ENCODE measurements at regions not wholly inside any gene's neighbourhood (a gene's known extent, or its start where the extent isn't known, plus 50 kb on each side); places are given as distances from the start of the nearest gene placed in this dataset.
A peak's percentile ranks its signal among the peaks of the same experiment; 100 is the strongest.
"Not testable (repeated sequence)": the region's sequence is repeated elsewhere in the genome, so short reads cannot be mapped to it uniquely, and the experiment has no call there.

DNA sequence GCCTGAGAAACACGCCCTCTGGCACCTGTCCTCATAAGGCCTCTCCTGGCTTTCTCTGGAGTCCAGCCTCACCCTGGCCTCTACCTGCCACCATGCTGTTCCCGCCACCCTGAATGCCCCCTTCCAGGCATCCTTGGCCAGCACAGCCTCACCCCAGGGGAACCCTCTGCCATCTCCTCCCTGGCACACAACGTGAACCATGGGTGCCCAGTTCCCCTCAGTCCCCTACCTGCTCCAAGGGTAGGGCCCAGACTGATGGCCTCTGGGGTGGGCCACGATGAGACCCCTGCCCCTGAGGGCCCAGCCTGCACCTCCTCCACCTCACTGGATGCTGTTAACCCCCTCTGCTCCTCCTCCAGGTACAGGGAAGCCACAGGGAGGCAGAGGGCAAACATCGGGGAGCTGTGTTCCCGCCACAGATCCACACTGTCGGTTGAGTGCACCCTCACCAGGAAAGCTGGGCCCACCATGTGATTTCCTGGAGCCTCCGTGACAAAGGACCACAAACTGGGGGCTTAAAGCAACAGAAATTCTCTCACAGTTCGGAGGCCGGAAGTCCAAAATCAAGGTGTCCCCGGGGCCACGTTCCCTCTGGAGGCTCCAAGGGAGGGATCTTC, 169.6 kb downstream of the BRD1 start:
- TF ChIP-seq, protein P1, sequence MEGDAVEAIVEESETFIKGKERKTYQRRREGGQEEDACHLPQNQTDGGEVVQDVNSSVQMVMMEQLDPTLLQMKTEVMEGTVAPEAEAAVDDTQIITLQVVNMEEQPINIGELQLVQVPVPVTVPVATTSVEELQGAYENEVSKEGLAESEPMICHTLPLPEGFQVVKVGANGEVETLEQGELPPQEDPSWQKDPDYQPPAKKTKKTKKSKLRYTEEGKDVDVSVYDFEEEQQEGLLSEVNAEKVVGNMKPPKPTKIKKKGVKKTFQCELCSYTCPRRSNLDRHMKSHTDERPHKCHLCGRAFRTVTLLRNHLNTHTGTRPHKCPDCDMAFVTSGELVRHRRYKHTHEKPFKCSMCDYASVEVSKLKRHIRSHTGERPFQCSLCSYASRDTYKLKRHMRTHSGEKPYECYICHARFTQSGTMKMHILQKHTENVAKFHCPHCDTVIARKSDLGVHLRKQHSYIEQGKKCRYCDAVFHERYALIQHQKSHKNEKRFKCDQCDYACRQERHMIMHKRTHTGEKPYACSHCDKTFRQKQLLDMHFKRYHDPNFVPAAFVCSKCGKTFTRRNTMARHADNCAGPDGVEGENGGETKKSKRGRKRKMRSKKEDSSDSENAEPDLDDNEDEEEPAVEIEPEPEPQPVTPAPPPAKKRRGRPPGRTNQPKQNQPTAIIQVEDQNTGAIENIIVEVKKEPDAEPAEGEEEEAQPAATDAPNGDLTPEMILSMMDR (IDR thresholded peaks at IDR 0.05) = no peak
- no peak for TF ChIP-seq POLR2A (IDR thresholded peaks at IDR 0.05)
- WGBS, 4 donors = 60 to 73% (median 65%) methylated on average over 7 to 12 of the region's 12 CpGs
- Histone ChIP-seq H3K36me3 (replicated peaks in 1 of 2) (no peaks in the 10 kb centered on the region), H3K4me1 (replicated peaks in 1 of 2) (no peaks in the 10 kb centered on the region), H3K27ac (peak overlapping the region in 2 of 5 donors; percentile 21 to 52), H3K27me3 (peaks cover 2% of the 10 kb centered on the region), H3K9me3 (replicated peaks in 1 of 3) (no peaks in the 10 kb centered on the region), H3K4me3 (no peak overlapping the region)
- no peak for DNase-seq
- intact Hi-C loops (cut with DNase I) = no loop called here

DNA sequence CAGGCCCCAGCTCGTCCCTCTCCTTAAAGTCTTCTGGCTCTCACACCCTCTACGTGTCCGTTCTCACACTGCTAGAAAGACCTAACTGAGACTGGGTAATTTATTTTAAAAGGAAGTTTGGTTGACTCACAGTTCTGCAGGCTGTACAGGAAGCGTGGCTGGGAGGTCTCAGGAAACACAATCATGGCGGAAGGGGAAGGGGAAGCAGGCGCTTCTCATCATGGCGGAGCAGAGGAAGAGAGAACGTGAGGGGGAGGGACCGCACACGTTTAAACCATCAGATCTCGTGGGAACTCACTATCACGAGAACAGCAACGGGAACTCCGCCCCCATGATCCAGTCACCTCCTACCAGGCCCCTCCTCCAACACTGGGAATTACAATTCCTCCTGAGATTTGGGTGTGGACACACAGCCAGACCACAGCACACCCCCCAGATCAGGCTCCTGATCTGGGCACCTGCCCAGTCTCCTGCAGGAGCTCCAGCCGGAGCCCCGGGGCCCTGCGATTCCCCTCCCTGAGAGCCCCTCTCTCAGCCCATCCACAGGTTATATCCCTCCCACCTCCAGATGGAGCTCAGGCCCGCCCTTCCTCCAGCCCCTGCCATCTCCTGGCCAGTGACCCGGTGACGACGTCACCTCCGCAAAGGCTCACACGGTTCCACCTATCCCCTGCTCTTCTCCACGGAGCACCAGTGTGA, 170.2 kb downstream of the BRD1 start:
- Histone ChIP-seq H3K27me3 (no peaks in the 10 kb centered on the region), H3K9me3 (replicated peaks in 1 of 3) (no peaks in the 10 kb centered on the region), H3K4me3 (peak overlapping the region in 2 of 4 donors; percentile 51 to 55), H3K27ac (peak overlapping the region in 2 of 5 donors; percentile 34 to 69), H3K4me1 (replicated peaks in 1 of 2) (no peaks in the 10 kb centered on the region), H3K36me3 (replicated peaks in 1 of 2) (no peaks in the 10 kb centered on the region)
- peak; percentile 54 to 87 (median 69) for DNase-seq
- intact Hi-C loops (cut with DNase I) = no loop called here
- TF ChIP-seq, protein P1 (IDR thresholded peaks at IDR 0.05) = no peak
- no peak for TF ChIP-seq POLR2A (IDR thresholded peaks at IDR 0.05)
- WGBS, 4 donors = 59 to 61% (median 60%) methylated on average over 21 to 24 of the region's 24 CpGs

DNA sequence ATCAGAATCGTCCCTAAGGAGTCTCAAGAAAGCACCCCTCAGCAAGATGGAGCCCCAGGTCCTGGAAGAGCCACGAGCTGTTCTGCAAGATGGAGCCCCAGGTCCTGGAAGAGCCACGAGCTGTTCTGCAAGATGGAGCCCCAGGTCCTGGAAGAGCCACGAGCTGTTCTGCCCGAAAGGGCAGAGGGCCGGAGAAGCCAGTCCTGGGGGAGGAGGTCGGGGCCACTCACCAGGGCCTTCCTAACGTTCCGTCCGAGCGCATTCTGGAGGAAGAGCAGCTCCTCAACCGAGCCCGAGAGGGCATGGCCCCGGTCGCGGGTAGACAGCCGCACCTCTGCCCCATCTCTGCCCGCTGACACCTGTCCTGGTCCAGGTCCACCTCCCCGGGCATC, 170.8 kb downstream of the BRD1 start:
- intact Hi-C loops (cut with DNase I); H3K9me3 ChIP-seq (replicated peaks in 1 of 3); H3K4me1 ChIP-seq (replicated peaks in 1 of 2); H3K27me3 ChIP-seq; H3K36me3 ChIP-seq (replicated peaks in 1 of 2): not testable (repeated sequence)
- H3K4me3 ChIP-seq = peak overlapping the region in 2 of 4 donors; percentile 51 to 55
- peak overlapping the region in 2 of 5 donors; percentile 34 to 69 for H3K27ac ChIP-seq
- peak in 1 of 7 donors; percentile 28 for DNase-seq
- 57 to 68% (median 64%) methylated on average over 4 to 19 of the region's 19 CpGs for WGBS, 4 donors

DNA sequence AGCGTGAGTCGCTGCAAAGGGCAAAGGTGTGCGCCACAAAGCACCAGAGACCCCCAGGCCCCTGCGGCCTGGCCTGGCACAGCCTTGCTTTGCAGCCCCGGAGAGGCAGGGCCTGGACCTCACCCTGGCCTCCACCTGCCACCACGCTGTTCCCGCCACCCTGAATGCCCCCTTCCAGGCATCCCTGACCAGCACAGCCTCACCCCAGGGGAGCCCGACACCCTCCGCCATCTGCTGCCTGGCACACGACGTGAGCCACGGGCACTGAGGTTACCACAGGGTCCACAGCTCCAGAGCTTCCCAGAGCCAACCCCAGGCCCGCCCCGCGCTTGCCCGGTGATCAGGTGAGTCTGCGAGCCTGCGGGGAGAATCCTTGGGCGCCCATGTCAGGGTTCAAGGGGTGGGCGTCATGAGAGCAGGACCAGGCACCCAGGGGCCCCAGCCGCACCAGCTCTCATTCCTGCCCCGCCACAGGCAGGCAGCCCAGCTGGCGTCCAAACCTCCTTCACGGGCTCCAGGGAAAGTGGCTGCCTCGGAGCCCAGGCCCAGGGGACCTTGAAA, 171.3 kb downstream of the BRD1 start:
- no peak for TF ChIP-seq POLR2A (IDR thresholded peaks at IDR 0.05)
- WGBS, 4 donors = 66 to 85% (median 76%) methylated on average over 10 to 25 of the region's 25 CpGs
- no peaks in the 10 kb centered on the region for H3K9me3 ChIP-seq (replicated peaks in 1 of 3)
- H3K36me3 ChIP-seq (replicated peaks in 1 of 2) = no peaks in the 10 kb centered on the region
- peak overlapping the region in 1 of 5 donors; percentile 69 for H3K27ac ChIP-seq
- DNase-seq = no peak
- H3K27me3 ChIP-seq = no peaks in the 10 kb centered on the region
- no peaks in the 10 kb centered on the region for H3K4me1 ChIP-seq (replicated peaks in 1 of 2)
- peak overlapping the region in 1 of 4 donors; percentile 55 for H3K4me3 ChIP-seq
- intact Hi-C loops (cut with DNase I) = no loop called here

DNA sequence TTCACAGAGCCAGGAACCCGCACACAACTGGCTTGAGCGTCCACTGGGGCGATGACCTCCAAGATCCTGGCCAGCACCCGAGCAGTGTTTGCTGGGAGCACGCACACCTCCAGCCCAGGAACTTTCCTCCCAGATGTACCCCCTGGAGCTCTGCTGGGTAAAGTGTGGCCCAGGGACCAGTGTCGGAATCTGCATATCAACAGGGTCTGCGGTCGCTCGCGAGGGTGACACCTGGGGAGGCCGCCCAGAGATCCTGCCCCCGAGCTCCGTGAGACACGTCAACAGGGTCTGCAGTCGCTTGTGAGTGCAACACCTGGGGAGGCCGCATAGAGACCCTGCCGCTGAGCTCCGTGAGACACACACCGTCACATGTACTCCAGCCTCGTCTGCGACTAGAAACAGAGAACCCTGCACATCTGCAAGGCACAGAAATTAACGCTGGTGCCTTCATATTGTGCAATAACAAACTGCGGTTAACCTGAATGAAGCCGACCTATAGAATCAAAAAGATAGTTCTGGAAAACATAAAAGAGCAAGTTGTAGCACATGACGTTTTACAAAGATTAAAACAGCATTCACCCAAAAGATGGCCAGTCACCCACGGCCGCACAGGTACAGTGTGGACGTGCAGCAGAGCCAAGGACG, 172.4 kb downstream of the BRD1 start:
- no peaks in the 10 kb centered on the region for H3K27me3 ChIP-seq
- H3K4me3 ChIP-seq = no peak overlapping the region
- H3K36me3 ChIP-seq (replicated peaks in 1 of 2) = no peaks in the 10 kb centered on the region
- TF ChIP-seq, protein P1 (IDR thresholded peaks at IDR 0.05) = no peak
- TF ChIP-seq POLR2A (IDR thresholded peaks at IDR 0.05) = no peak
- intact Hi-C loops (cut with DNase I) = no loop called here
- no peak overlapping the region for H3K27ac ChIP-seq
- H3K9me3 ChIP-seq (replicated peaks in 1 of 3) = no peaks in the 10 kb centered on the region
- WGBS, 4 donors = 58 to 70% (median 66%) methylated on average over 19 to 29 of the region's 29 CpGs
- DNase-seq = no peak
- H3K4me1 ChIP-seq (replicated peaks in 1 of 2) = no peaks in the 10 kb centered on the region

Measured in adrenal gland (tissue), 9 donors.